ENCODE measurements at regions not wholly inside any gene's neighbourhood (a gene's known extent, or its start where the extent isn't known, plus 50 kb on each side); places are given as distances from the start of the nearest gene placed in this dataset.

GRCh38 chr15:81966631-81967030 is 79.2 kb downstream of the MEX3B start:
- no peak for TF ChIP-seq TAF1 (IDR thresholded peaks at IDR 0.05; ENCODE audit: borderline replicate concordance, low read depth, low read length)
- no peak for TF ChIP-seq POLR2A (IDR thresholded peaks at IDR 0.05; ENCODE audit: low read depth, low read length)
